ENCODE measurements at regions not wholly inside any gene's neighbourhood (a gene's known extent, or its start where the extent isn't known, plus 50 kb on each side); places are given as distances from the start of the nearest gene placed in this dataset.

DNA sequence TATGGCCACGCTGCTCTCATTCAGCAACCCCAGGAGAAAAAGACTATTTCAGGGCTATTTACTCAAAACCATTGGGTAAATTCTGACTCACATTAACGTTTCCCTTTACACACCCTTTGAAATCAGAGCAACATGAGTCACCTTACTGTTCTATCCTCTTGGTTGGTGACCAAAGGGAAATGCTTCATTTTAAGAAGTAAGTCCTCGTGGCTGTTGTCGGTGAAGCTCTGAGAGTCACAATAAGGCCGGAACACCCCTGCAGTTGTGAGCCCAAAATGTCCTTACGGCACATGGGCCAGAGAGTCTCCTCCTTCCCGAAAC, 56.3 kb upstream of the SPRY1 start:
- TF ChIP-seq, protein P1, sequence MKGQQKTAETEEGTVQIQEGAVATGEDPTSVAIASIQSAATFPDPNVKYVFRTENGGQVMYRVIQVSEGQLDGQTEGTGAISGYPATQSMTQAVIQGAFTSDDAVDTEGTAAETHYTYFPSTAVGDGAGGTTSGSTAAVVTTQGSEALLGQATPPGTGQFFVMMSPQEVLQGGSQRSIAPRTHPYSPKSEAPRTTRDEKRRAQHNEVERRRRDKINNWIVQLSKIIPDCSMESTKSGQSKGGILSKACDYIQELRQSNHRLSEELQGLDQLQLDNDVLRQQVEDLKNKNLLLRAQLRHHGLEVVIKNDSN (IDR thresholded peaks at IDR 0.05), result no peak
- TF ChIP-seq, protein P2, sequence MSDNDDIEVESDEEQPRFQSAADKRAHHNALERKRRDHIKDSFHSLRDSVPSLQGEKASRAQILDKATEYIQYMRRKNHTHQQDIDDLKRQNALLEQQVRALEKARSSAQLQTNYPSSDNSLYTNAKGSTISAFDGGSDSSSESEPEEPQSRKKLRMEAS (IDR thresholded peaks at IDR 0.05), result no peak
- TF ChIP-seq EP300 (IDR thresholded peaks at IDR 0.05; ENCODE audit: borderline replicate concordance) (no peak), FOXM1 (IDR thresholded peaks at IDR 0.05; ENCODE audit: borderline replicate concordance, low read depth) (no peak), EGR1 (IDR thresholded peaks at IDR 0.05) (no peak), TCF12 (IDR thresholded peaks at IDR 0.05; ENCODE audit: low read depth) (no peak), CEBPB (IDR thresholded peaks at IDR 0.05) (no peak), TEAD4 (IDR thresholded peaks at IDR 0.05) (no peak), TAF1 (IDR thresholded peaks at IDR 0.05; ENCODE audit: low read depth) (no peak), REST (IDR thresholded peaks at IDR 0.05; ENCODE audit: low read depth) (no peak), RAD21 (IDR thresholded peaks at IDR 0.05; ENCODE audit: low read depth) (no peak), CREB1 (IDR thresholded peaks at IDR 0.05; ENCODE audit: low read depth) (no peak), YY1 (IDR thresholded peaks at IDR 0.05; ENCODE audit: low read depth) (no peak), ZBTB7A (IDR thresholded peaks at IDR 0.05; ENCODE audit: low read depth) (no peak), NFIC (IDR thresholded peaks at IDR 0.05) (no peak)

DNA sequence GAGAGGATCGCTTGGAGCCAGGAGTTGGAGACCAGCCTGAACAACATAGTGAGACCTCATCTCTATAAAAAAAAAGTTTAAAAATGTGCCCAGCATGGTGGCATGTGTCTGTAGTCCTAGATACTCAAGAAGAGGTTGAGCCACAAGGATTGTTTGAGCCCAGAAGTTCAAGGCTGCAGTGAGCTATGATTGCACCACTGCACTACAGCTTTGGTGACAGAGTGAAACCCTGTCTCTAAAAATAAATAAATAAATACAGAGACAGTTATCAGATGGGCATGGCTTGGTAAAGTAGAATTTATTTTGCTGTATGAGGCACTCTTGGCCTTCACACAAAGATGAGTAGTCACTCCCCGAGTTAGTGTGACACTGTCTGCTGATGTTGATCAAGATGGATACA, 54.1 kb upstream of the SPRY1 start:
- TF ChIP-seq EP300 (IDR thresholded peaks at IDR 0.05; ENCODE audit: borderline replicate concordance) (no peak), CEBPB (IDR thresholded peaks at IDR 0.05) (no peak), FOXM1 (IDR thresholded peaks at IDR 0.05; ENCODE audit: borderline replicate concordance, low read depth) (no peak), REST (IDR thresholded peaks at IDR 0.05; ENCODE audit: low read depth) (no peak), NFIC (IDR thresholded peaks at IDR 0.05) (no peak), ZBTB7A (IDR thresholded peaks at IDR 0.05; ENCODE audit: low read depth) (no peak), RAD21 (IDR thresholded peaks at IDR 0.05; ENCODE audit: low read depth) (no peak)

DNA sequence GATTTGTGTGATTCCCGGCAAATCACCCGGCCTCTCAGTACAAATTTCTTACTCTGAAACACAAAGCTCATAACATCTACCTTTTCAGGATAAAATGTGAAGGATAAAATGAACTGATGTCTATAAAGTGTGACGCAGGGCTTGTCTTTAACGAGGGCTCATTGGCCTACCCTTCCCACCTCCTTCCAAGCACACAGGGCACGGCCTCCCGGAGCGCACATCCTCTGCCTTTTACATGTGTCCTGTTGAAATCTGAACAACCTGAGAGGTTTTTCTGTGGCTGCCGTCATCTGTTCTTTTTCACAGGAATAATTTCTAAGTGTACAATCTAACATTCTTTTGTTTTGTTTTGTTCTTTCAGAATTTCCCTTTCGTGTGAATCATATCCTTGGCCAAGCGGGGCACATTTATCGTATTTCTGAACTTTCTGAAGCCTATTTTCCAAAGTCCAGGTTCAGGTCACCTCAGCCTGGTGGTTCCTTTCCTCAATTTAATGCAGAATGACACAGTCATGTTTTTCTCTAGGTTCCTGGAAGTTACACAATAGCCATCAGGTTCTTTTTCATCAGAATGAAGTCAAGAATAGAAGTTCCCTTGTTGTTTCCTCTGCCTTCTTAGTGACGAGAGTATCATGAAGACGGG, 53.1 kb upstream of the SPRY1 start:
- TF ChIP-seq NFIC (IDR thresholded peaks at IDR 0.05) (no peak), TCF12 (IDR thresholded peaks at IDR 0.05; ENCODE audit: low read depth) (no peak), RAD21 (IDR thresholded peaks at IDR 0.05; ENCODE audit: low read depth) (no peak), FOXM1 (IDR thresholded peaks at IDR 0.05; ENCODE audit: borderline replicate concordance, low read depth) (no peak), ZBTB7A (IDR thresholded peaks at IDR 0.05; ENCODE audit: low read depth) (no peak), CREB1 (IDR thresholded peaks at IDR 0.05; ENCODE audit: low read depth) (no peak), REST (IDR thresholded peaks at IDR 0.05; ENCODE audit: low read depth) (no peak), TAF1 (IDR thresholded peaks at IDR 0.05; ENCODE audit: low read depth) (no peak), CEBPB (IDR thresholded peaks at IDR 0.05) (no peak), EP300 (IDR thresholded peaks at IDR 0.05; ENCODE audit: borderline replicate concordance) (no peak), YY1 (IDR thresholded peaks at IDR 0.05; ENCODE audit: low read depth) (no peak), TEAD4 (IDR thresholded peaks at IDR 0.05) (no peak), EGR1 (IDR thresholded peaks at IDR 0.05) (no peak)
- TF ChIP-seq, protein P2 (IDR thresholded peaks at IDR 0.05), result no peak
- TF ChIP-seq, protein P1 (IDR thresholded peaks at IDR 0.05), result no peak

- TF ChIP-seq NFIC (IDR thresholded peaks at IDR 0.05) (no peak), CEBPB (IDR thresholded peaks at IDR 0.05) (no peak), EGR1 (IDR thresholded peaks at IDR 0.05) (no peak), YY1 (IDR thresholded peaks at IDR 0.05; ENCODE audit: low read depth) (no peak), REST (IDR thresholded peaks at IDR 0.05; ENCODE audit: low read depth) (no peak), TEAD4 (IDR thresholded peaks at IDR 0.05) (no peak), CREB1 (IDR thresholded peaks at IDR 0.05; ENCODE audit: low read depth) (no peak), TAF1 (IDR thresholded peaks at IDR 0.05; ENCODE audit: low read depth) (no peak), EP300 (IDR thresholded peaks at IDR 0.05; ENCODE audit: borderline replicate concordance) (no peak), TCF12 (IDR thresholded peaks at IDR 0.05; ENCODE audit: low read depth) (no peak), FOXM1 (IDR thresholded peaks at IDR 0.05; ENCODE audit: borderline replicate concordance, low read depth) (no peak), RAD21 (IDR thresholded peaks at IDR 0.05; ENCODE audit: low read depth) (no peak), ZBTB7A (IDR thresholded peaks at IDR 0.05; ENCODE audit: low read depth) (no peak)
- TF ChIP-seq, protein P1 (IDR thresholded peaks at IDR 0.05), result no peak
- TF ChIP-seq, protein P2 (IDR thresholded peaks at IDR 0.05), result no peak
Measured at GRCh38 chr4:123345137-123345934, 51.3 kb upstream of the SPRY1 start.
